ENCODE measurements at regions not wholly inside any gene's neighbourhood (a gene's known extent, or its start where the extent isn't known, plus 50 kb on each side); places are given as distances from the start of the nearest gene placed in this dataset.

DNA sequence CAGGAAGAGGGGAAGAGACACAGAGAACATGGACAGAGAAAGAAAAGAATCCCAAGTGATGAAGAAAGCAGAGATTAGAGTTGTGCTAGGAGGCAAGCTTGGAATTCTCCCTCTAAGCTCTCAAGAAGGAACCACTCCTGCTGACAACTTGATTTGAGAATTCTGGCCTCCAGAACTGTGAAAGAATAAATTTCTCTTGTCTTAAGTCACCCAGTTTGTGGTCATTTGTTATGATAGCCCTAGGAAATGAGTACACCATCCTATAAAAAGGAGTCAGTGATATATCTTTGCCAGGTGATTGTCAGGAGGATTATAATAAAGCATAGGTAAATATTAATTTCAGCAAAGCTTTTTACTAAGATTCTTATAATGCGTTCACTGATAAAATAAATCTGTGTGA lies 82.7 kb upstream of the TFEC start:
- Histone ChIP-seq H2AFZ (ENCODE audit: control insufficient read depth, low read length) (no peak overlapping the region), H3K4me2 (ENCODE audit: control insufficient read depth, extremely low read depth, insufficient read depth, low read depth, low read length) (no peak overlapping the region), H3K79me2 (ENCODE audit: control insufficient read depth, insufficient read depth, low read length) (no peaks in the 10 kb centered on the region), H3K9me1 (ENCODE audit: control insufficient read depth, extremely low read depth, insufficient read depth, low read length) (no peaks in the 10 kb centered on the region), H3K27ac (ENCODE audit: control insufficient read depth, insufficient read depth, low read length) (no peak overlapping the region), H3K36me3 (ENCODE audit: control insufficient read depth in 2 of 2, extremely low read depth in 1 of 2, insufficient read depth in 2 of 2, low read length in 2 of 2) (no peaks in the 10 kb centered on the region), H4K20me1 (ENCODE audit: control insufficient read depth, extremely low read depth, insufficient read depth, low read length) (no peaks in the 10 kb centered on the region), H3K27me3 (ENCODE audit: control insufficient read depth, extremely low read depth, insufficient read depth, low read length) (no peaks in the 10 kb centered on the region), H3K4me1 (ENCODE audit: control insufficient read depth, extremely low read depth, insufficient read depth, low read length) (peaks cover 18% of the 10 kb centered on the region), H3K9ac (ENCODE audit: control insufficient read depth, extremely low read depth, insufficient read depth, low read length) (no peak overlapping the region), H3K9me3 (ENCODE audit: control insufficient read depth, low read depth, low read length) (no peaks in the 10 kb centered on the region), H3K4me3 (ENCODE audit: control insufficient read depth in 2 of 3, extremely low read depth in 1 of 3, insufficient read depth in 2 of 3, low read depth in 1 of 3, low read length in 3 of 3) (no peak overlapping the region)
- DNase-seq (ENCODE audit: low read depth, low spot score) (no peak), FAIRE-seq (no peak)
- TF ChIP-seq, protein P1, sequence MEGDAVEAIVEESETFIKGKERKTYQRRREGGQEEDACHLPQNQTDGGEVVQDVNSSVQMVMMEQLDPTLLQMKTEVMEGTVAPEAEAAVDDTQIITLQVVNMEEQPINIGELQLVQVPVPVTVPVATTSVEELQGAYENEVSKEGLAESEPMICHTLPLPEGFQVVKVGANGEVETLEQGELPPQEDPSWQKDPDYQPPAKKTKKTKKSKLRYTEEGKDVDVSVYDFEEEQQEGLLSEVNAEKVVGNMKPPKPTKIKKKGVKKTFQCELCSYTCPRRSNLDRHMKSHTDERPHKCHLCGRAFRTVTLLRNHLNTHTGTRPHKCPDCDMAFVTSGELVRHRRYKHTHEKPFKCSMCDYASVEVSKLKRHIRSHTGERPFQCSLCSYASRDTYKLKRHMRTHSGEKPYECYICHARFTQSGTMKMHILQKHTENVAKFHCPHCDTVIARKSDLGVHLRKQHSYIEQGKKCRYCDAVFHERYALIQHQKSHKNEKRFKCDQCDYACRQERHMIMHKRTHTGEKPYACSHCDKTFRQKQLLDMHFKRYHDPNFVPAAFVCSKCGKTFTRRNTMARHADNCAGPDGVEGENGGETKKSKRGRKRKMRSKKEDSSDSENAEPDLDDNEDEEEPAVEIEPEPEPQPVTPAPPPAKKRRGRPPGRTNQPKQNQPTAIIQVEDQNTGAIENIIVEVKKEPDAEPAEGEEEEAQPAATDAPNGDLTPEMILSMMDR (optimal IDR thresholded peaks at IDR 0.05 in 1 of 3, IDR thresholded peaks at IDR 0.05 in 1 of 3, conservative IDR thresholded peaks at IDR 0.05 in 1 of 3; ENCODE audit: extremely low read depth in 1 of 3, insufficient read depth in 2 of 3, low read length in 3 of 3) = no peak
- no peak for TF ChIP-seq EZH2 (IDR thresholded peaks at IDR 0.05; ENCODE audit: low read length)
- dilution Hi-C loops (cut with MboI; ENCODE audit: extremely low pct_ligation_motif_present, low sequenced_read_pairs) = no loop called here

DNA sequence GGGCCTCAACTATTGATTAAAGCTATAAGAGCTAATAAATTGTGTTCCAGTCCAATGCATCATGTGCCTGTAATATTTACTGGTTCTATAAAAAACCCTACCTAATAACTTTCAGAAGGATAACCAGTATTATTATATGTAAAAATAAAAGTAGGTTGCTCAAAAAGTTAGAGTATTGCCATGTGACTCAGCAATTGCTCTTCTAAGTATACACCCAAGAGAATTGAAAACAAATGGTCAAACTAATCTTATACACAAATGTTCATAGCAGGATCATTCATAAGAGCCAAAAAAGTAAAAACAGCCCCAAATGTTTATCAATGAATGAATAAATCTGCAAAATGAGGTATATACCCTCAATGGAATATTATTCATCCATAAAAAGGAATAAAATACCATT lies 89.5 kb upstream of the TES start:
- DNase-seq (ENCODE audit: low read depth, low spot score) = no peak
- H3K9ac ChIP-seq (ENCODE audit: control insufficient read depth, extremely low read depth, insufficient read depth, low read length) = no peak overlapping the region
- no peak for TF ChIP-seq EZH2 (IDR thresholded peaks at IDR 0.05; ENCODE audit: low read length)
- TF ChIP-seq, protein P1 (optimal IDR thresholded peaks at IDR 0.05 in 1 of 3, IDR thresholded peaks at IDR 0.05 in 1 of 3, conservative IDR thresholded peaks at IDR 0.05 in 1 of 3; ENCODE audit: extremely low read depth in 1 of 3, insufficient read depth in 2 of 3, low read length in 3 of 3) = no peak
- H3K9me1 ChIP-seq (ENCODE audit: control insufficient read depth, extremely low read depth, insufficient read depth, low read length) = no peaks in the 10 kb centered on the region
- dilution Hi-C loops (cut with MboI; ENCODE audit: extremely low pct_ligation_motif_present, low sequenced_read_pairs) = no loop called here
- H3K27me3 ChIP-seq (ENCODE audit: control insufficient read depth, extremely low read depth, insufficient read depth, low read length) = no peaks in the 10 kb centered on the region
- H3K27ac ChIP-seq (ENCODE audit: control insufficient read depth, insufficient read depth, low read length) = no peak overlapping the region
- no peak for FAIRE-seq
- H3K79me2 ChIP-seq (ENCODE audit: control insufficient read depth, insufficient read depth, low read length) = no peaks in the 10 kb centered on the region
- no peak overlapping the region for H3K4me3 ChIP-seq (ENCODE audit: control insufficient read depth in 2 of 3, extremely low read depth in 1 of 3, insufficient read depth in 2 of 3, low read depth in 1 of 3, low read length in 3 of 3)
- no peak overlapping the region for H3K4me2 ChIP-seq (ENCODE audit: control insufficient read depth, extremely low read depth, insufficient read depth, low read depth, low read length)
- no peak overlapping the region for H2AFZ ChIP-seq (ENCODE audit: control insufficient read depth, low read length)
- H3K4me1 ChIP-seq (ENCODE audit: control insufficient read depth, extremely low read depth, insufficient read depth, low read length) = no peaks in the 10 kb centered on the region
- H3K36me3 ChIP-seq (ENCODE audit: control insufficient read depth in 2 of 2, extremely low read depth in 1 of 2, insufficient read depth in 2 of 2, low read length in 2 of 2) = no peaks in the 10 kb centered on the region
- H4K20me1 ChIP-seq (ENCODE audit: control insufficient read depth, extremely low read depth, insufficient read depth, low read length) = no peaks in the 10 kb centered on the region
- H3K9me3 ChIP-seq (ENCODE audit: control insufficient read depth, low read depth, low read length) = no peaks in the 10 kb centered on the region

Data from keratinocyte (primary cell).